CD8-positive, alpha-beta memory T cell (primary cell): ENCODE measurements at regions not wholly inside any gene's neighbourhood (a gene's known extent, or its start where the extent isn't known, plus 50 kb on each side); places are given as distances from the start of the nearest gene placed in this dataset.

Source experiments
- CTCF ChIA-PET: fragments of 350-600 bp; sonication (Branson Sonifier 250); formaldehyde crosslinking; loops from one replicate; lab custom pipeline; 2021; ENCODE audit warnings: antibody characterized with exemption; lab: Charles Lee
- POLR2A ChIA-PET: fragments of 350-600 bp; sonication (Branson Sonifier 250); formaldehyde crosslinking; loops from one replicate; lab custom pipeline; 2021; ENCODE audit warnings: antibody characterized with exemption; lab: Charles Lee
- DNase-seq, 5 donors: peaks; one replicate each; pipeline versions ENCODE4 v3.0.0 to v3.0.0-alpha.2; 2020 to 2022; ENCODE audit warnings: mixed read lengths in 1 of 5
- H3K27ac ChIP-seq: one replicate; pipeline ENCODE4 v1.7.0; 2013; ENCODE audit warnings: low read depth, mild to moderate bottlenecking, low read length, moderate library complexity
- H3K27me3 ChIP-seq: 2 replicates; pipeline ENCODE4 v1.7.0; 2013; ENCODE audit warnings: low read length, mild to moderate bottlenecking; ENCODE audit not compliant: insufficient read depth, poor library complexity, severe bottlenecking
- H3K36me3 ChIP-seq: 2 replicates; pipeline ENCODE4 v1.7.0; 2013; ENCODE audit warnings: mild to moderate bottlenecking, low read length, moderate library complexity; ENCODE audit not compliant: insufficient read depth
- H3K4me1 ChIP-seq: 2 replicates; pipeline ENCODE4 v1.7.0; 2013; ENCODE audit warnings: mild to moderate bottlenecking, low read length, moderate library complexity; ENCODE audit not compliant: insufficient read depth
- H3K4me3 ChIP-seq: 2 replicates; pipeline ENCODE4 v1.7.0; 2013; ENCODE audit warnings: mild to moderate bottlenecking, low read length
- H3K9me3 ChIP-seq: 2 replicates; pipeline ENCODE4 v1.7.0; 2013; ENCODE audit warnings: mild to moderate bottlenecking, low read length
- H3K27ac Mint-ChIP-seq, 8 donors: one replicate each; pipeline ENCODE4 v1.8.0; 2020 to 2021; ENCODE audit warnings: mixed read lengths in 8 of 8, mild to moderate bottlenecking in 6 of 8, inconsistent platforms in 3 of 8, moderate library complexity in 3 of 8
- H3K27me3 Mint-ChIP-seq, 2 donors: one replicate each; pipeline ENCODE4 v1.8.0; 2020 to 2021; ENCODE audit warnings: mixed read lengths in 2 of 2, mild to moderate bottlenecking in 1 of 2, moderate library complexity in 1 of 2
- H3K36me3 Mint-ChIP-seq, 3 donors: one replicate each; pipeline ENCODE4 v1.8.0; 2020 to 2021; ENCODE audit warnings: mixed read lengths in 3 of 3, inconsistent platforms in 1 of 3, mild to moderate bottlenecking in 1 of 3
- H3K4me1 Mint-ChIP-seq, 3 donors: one replicate each; pipeline ENCODE4 v1.8.0; 2020 to 2021; ENCODE audit warnings: mixed read lengths in 3 of 3, inconsistent platforms in 1 of 3, mild to moderate bottlenecking in 1 of 3
- H3K4me3 Mint-ChIP-seq, 7 donors: one replicate each; pipeline ENCODE4 v1.8.0; 2020 to 2021; ENCODE audit warnings: mixed read lengths in 7 of 7, mild to moderate bottlenecking in 6 of 7, moderate library complexity in 4 of 7, inconsistent platforms in 2 of 7
- H3K9me3 Mint-ChIP-seq, 5 donors: one replicate each; pipeline ENCODE4 v1.8.0; 2020 to 2022; ENCODE audit warnings: mixed read lengths in 5 of 5, mild to moderate bottlenecking in 3 of 5, moderate library complexity in 2 of 5, inconsistent platforms in 1 of 5

GRCh38 chr20:24275946-24276705 lies 193.3 kb upstream of the SYNDIG1 start:
- peak overlapping the region in 1 of 8 donors; percentile 1 for H3K27ac Mint-ChIP-seq

DNA sequence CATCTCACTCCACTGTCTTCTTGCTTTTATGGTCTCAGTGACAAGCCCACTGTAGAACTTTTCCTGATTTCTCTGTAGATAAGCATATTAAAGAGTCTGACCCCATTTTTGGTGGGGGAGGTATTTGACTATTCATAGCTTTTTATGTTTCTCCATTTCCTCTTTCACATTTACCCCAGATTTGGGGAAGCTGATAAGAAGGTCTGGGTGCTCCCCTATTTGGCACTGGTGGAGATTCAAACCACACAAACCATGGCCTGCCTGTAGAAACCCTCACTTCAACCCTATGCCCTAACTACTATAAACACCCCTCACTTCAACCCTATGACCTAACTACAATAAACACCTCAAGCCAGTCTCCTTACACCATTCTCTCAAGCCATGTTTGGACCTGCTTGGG lies 196.2 kb upstream of the SYNDIG1 start:
- H3K27me3 ChIP-seq, result no peaks in the 10 kb centered on the region
- H3K9me3 Mint-ChIP-seq, result peaks cover 9 to 13% (median 11%) of the 10 kb centered on the region in 5 donors
- H3K27ac ChIP-seq, result no peak overlapping the region
- H3K27me3 Mint-ChIP-seq, result peaks cover 8 to 11% of the 10 kb centered on the region in 2 donors
- H3K4me3 ChIP-seq, result no peak overlapping the region
- no peaks in the 10 kb centered on the region for H3K4me1 Mint-ChIP-seq
- POLR2A ChIA-PET, result no interaction called here
- H3K4me3 Mint-ChIP-seq, result no peak overlapping the region
- DNase-seq, result no peak
- H3K36me3 ChIP-seq, result no peaks in the 10 kb centered on the region
- CTCF ChIA-PET, result no interaction called here
- H3K27ac Mint-ChIP-seq, result no peak overlapping the region
- H3K4me1 ChIP-seq, result no peaks in the 10 kb centered on the region
- no peaks in the 10 kb centered on the region for H3K9me3 ChIP-seq
- no peaks in the 10 kb centered on the region for H3K36me3 Mint-ChIP-seq

More at GRCh38 chr20:24275946-24276705, 193.3 kb upstream of the SYNDIG1 start:
- Mint-ChIP-seq H3K9me3 (peaks cover 9 to 13% (median 11%) of the 10 kb centered on the region in 5 donors), H3K4me1 (no peaks in the 10 kb centered on the region), H3K27me3 (peaks cover 5 to 12% of the 10 kb centered on the region in 2 donors), H3K4me3 (no peak overlapping the region), H3K36me3 (no peaks in the 10 kb centered on the region)
- Histone ChIP-seq H3K4me1 (no peaks in the 10 kb centered on the region), H3K27ac (no peak overlapping the region), H3K36me3 (no peaks in the 10 kb centered on the region), H3K27me3 (no peaks in the 10 kb centered on the region), H3K4me3 (no peak overlapping the region), H3K9me3 (no peaks in the 10 kb centered on the region)
- DNase-seq, result no peak
- ChIA-PET POLR2A (no interaction called here), CTCF (no interaction called here)

DNA sequence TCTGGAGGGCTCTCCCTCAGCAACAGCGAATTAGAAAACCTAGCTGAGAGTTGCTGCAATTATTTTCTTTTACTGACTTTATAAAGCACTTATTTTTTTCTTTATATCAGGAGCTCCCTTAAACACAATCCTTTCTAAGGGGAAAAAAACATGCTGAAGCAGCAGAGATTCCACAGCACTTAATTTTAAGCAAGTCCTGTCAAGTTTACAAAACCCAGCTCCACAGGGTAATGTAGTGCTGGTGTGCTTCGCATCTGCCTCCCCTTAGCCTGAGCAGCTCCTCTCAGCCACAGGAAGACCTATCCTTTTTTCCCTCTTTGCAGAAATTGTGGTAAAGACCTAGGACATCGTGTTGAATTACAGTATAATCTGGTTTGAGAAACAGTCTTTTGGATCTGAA lies 208.1 kb upstream of the SYNDIG1 start:
- ChIA-PET CTCF (no interaction called here), POLR2A (no interaction called here)
- Histone ChIP-seq H3K27ac (no peak overlapping the region), H3K36me3 (no peaks in the 10 kb centered on the region), H3K4me3 (no peak overlapping the region), H3K9me3 (no peaks in the 10 kb centered on the region), H3K27me3 (no peaks in the 10 kb centered on the region), H3K4me1 (no peaks in the 10 kb centered on the region)
- Mint-ChIP-seq H3K27ac (no peak overlapping the region), H3K36me3 (no peaks in the 10 kb centered on the region), H3K9me3 (no peaks in the 10 kb centered on the region), H3K4me1 (no peaks in the 10 kb centered on the region), H3K4me3 (no peak overlapping the region), H3K27me3 (peaks cover 8 to 18% of the 10 kb centered on the region in 2 donors)
- no peak for DNase-seq

- ChIA-PET POLR2A (no interaction called here), CTCF (no interaction called here)
- Histone ChIP-seq H3K27ac (no peak overlapping the region), H3K4me3 (no peak overlapping the region), H3K36me3 (no peaks in the 10 kb centered on the region), H3K9me3 (no peaks in the 10 kb centered on the region), H3K27me3 (no peaks in the 10 kb centered on the region), H3K4me1 (no peaks in the 10 kb centered on the region)
- H3K36me3 Mint-ChIP-seq, result no peaks in the 10 kb centered on the region
- no peaks in the 10 kb centered on the region for H3K4me1 Mint-ChIP-seq
- H3K9me3 Mint-ChIP-seq, result no peaks in the 10 kb centered on the region
- DNase-seq, result no peak
- H3K27me3 Mint-ChIP-seq, result peaks cover 2 to 6% of the 10 kb centered on the region in 2 donors
- H3K27ac Mint-ChIP-seq, result no peak overlapping the region
- no peak overlapping the region for H3K4me3 Mint-ChIP-seq
Observed at GRCh38 chr20:24257171-24257570, 212.3 kb upstream of the SYNDIG1 start.

GRCh38 chr20:24256307-24256706 lies 213.1 kb upstream of the SYNDIG1 start:
- no peaks in the 10 kb centered on the region for H3K36me3 ChIP-seq
- H3K4me3 ChIP-seq, result no peak overlapping the region
- CTCF ChIA-PET, result no interaction called here
- no peaks in the 10 kb centered on the region for H3K4me1 ChIP-seq
- Mint-ChIP-seq H3K4me1 (no peaks in the 10 kb centered on the region), H3K4me3 (no peak overlapping the region), H3K9me3 (no peaks in the 10 kb centered on the region), H3K27ac (peak overlapping the region in 1 of 8 donors; percentile 18), H3K36me3 (no peaks in the 10 kb centered on the region), H3K27me3 (peaks cover 2 to 8% of the 10 kb centered on the region in 2 donors)
- H3K27me3 ChIP-seq, result no peaks in the 10 kb centered on the region
- no peaks in the 10 kb centered on the region for H3K9me3 ChIP-seq
- DNase-seq, result no peak
- H3K27ac ChIP-seq, result no peak overlapping the region
- POLR2A ChIA-PET, result no interaction called here

- CTCF ChIA-PET, result no interaction called here
- POLR2A ChIA-PET, result no interaction called here
- peaks cover 0 to 15% of the 10 kb centered on the region in 2 donors for H3K27me3 Mint-ChIP-seq
Observed at GRCh38 chr20:24254480-24254879, 214.9 kb upstream of the SYNDIG1 start.

GRCh38 chr20:24253321-24253720 lies 216.1 kb upstream of the SYNDIG1 start:
- ChIA-PET CTCF (no interaction called here), POLR2A (no interaction called here)
- Histone ChIP-seq H3K27ac (no peak overlapping the region), H3K9me3 (no peaks in the 10 kb centered on the region), H3K4me1 (no peaks in the 10 kb centered on the region), H3K36me3 (no peaks in the 10 kb centered on the region), H3K4me3 (no peak overlapping the region), H3K27me3 (no peaks in the 10 kb centered on the region)
- Mint-ChIP-seq H3K36me3 (no peaks in the 10 kb centered on the region), H3K4me3 (no peak overlapping the region), H3K9me3 (no peaks in the 10 kb centered on the region), H3K27me3 (peaks cover 0 to 20% of the 10 kb centered on the region in 2 donors), H3K27ac (no peak overlapping the region), H3K4me1 (no peaks in the 10 kb centered on the region)
- DNase-seq, result no peak

More at GRCh38 chr20:24254480-24254879, 214.9 kb upstream of the SYNDIG1 start:
- Mint-ChIP-seq H3K27ac (no peak overlapping the region), H3K36me3 (no peaks in the 10 kb centered on the region), H3K9me3 (no peaks in the 10 kb centered on the region), H3K4me3 (no peak overlapping the region), H3K4me1 (no peaks in the 10 kb centered on the region)
- no peak for DNase-seq
- H3K9me3 ChIP-seq, result no peaks in the 10 kb centered on the region
- H3K4me1 ChIP-seq, result no peaks in the 10 kb centered on the region
- no peaks in the 10 kb centered on the region for H3K27me3 ChIP-seq
- no peak overlapping the region for H3K4me3 ChIP-seq
- H3K27ac ChIP-seq, result no peak overlapping the region
- H3K36me3 ChIP-seq, result no peaks in the 10 kb centered on the region

GRCh38 chr20:24245094-24245493 lies 224.3 kb upstream of the SYNDIG1 start:
- Mint-ChIP-seq H3K27me3 (peaks cover 18 to 62% of the 10 kb centered on the region in 2 donors), H3K4me3 (no peak overlapping the region), H3K36me3 (no peaks in the 10 kb centered on the region), H3K9me3 (peaks cover 0 to 8% (median 4%) of the 10 kb centered on the region in 5 donors), H3K27ac (no peak overlapping the region), H3K4me1 (no peaks in the 10 kb centered on the region)
- no peak overlapping the region for H3K4me3 ChIP-seq
- H3K9me3 ChIP-seq, result no peaks in the 10 kb centered on the region
- POLR2A ChIA-PET, result no interaction called here
- no peak overlapping the region for H3K27ac ChIP-seq
- DNase-seq, result no peak
- CTCF ChIA-PET, result no interaction called here
- H3K27me3 ChIP-seq, result no peaks in the 10 kb centered on the region
- no peaks in the 10 kb centered on the region for H3K36me3 ChIP-seq
- H3K4me1 ChIP-seq, result no peaks in the 10 kb centered on the region
